NCI-H446 (cell line): ENCODE measurements at regions not wholly inside any gene's neighbourhood (a gene's known extent, or its start where the extent isn't known, plus 50 kb on each side); places are given as distances from the start of the nearest gene placed in this dataset.
"Not testable (repeated sequence)": the region's sequence is repeated elsewhere in the genome, so short reads cannot be mapped to it uniquely, and the experiment has no call there.

Experiments
- DNase-seq, 2 experiments: peaks; one replicate each; lab custom pipeline; 2025; lab: John Stamatoyannopoulos, UW

GRCh38 chr10:59043358-59043757 is 133.1 kb upstream of the PHYHIPL start:
- not testable (repeated sequence) for DNase-seq

GRCh38 chr10:59047180-59047579 is 129.3 kb upstream of the PHYHIPL start:
- peak in 1 of 2 experiments; percentile 0 for DNase-seq

DNA sequence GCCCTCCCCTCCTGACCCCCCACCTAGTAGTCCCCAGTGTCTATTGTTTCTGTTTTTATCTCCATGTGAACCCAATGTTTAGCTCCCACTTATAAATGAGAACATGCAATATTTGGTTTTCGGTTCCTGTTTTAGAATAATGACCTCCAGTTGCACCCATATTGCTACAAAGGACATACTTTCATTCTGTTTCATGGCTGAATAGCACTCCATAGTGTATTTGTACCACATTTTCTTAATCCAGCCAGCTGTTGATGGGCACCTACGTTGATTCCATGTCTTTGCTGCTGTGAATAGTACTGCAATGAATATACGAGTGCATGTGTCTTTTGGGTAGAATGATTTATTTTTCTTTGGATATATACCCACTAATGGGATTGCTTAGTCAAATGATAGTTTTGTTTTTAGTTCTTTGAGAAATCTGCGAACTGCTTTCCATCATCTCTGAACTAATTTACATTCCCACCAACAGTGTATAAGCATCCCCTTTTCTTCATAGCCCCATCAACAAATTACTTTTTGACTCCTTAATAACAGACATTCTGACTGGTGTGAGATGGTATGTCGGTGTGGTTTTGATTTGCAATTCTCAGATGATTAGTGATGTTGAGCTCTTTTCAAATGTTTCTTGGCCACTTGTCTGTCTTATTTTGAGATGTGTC is 128.4 kb upstream of the PHYHIPL start:
- DNase-seq, result no peak

- not testable (repeated sequence) for DNase-seq
Measured at GRCh38 chr10:59053502-59053901, 122.9 kb upstream of the PHYHIPL start.

DNA sequence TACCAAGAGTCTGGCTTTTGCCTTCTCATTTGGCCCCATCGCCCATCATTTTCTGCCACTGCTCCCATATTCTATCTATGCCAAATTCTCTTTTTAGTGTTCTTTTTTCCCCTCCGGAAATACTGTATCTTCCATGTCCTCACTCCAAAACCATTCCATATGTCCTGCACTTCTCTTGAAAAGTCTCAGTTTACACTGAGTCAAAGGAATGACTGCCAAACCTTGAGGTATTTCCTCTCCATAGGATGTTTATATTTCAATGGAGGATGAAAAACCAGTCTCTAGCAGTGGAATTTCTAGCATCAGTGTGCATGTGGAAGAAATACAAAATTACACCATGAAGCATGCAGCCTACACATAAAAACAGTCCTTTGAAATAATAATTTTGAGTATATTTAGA is 121.4 kb upstream of the PHYHIPL start:
- no peak for DNase-seq

- peak; percentile 11 to 61 for DNase-seq
Measured at GRCh38 chr10:59057345-59057744, 119.1 kb upstream of the PHYHIPL start.

- no peak for DNase-seq
Measured at GRCh38 chr10:59060852-59061251, 115.6 kb upstream of the PHYHIPL start.

DNA sequence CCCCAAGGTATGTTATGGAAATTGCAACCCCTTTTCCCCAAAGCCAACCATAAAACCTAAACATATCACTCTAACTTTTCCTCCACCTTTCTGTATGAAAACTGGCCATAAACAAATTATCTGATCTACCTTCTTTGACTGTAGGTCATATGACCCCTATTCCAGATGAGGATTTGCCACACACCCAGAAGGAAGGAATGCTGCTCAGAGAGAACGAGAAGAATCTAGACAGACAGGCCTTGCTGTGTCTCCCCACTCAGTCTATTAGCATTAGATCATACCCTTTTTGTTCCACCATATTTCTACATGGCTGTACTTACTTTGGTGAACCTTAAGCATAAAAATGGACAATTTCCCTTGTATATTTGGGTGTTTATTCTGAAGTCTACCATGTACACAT is 113.0 kb upstream of the PHYHIPL start:
- DNase-seq, result no peak

GRCh38 chr10:59064080-59064692 is 112.3 kb upstream of the PHYHIPL start:
- no peak for DNase-seq

DNA sequence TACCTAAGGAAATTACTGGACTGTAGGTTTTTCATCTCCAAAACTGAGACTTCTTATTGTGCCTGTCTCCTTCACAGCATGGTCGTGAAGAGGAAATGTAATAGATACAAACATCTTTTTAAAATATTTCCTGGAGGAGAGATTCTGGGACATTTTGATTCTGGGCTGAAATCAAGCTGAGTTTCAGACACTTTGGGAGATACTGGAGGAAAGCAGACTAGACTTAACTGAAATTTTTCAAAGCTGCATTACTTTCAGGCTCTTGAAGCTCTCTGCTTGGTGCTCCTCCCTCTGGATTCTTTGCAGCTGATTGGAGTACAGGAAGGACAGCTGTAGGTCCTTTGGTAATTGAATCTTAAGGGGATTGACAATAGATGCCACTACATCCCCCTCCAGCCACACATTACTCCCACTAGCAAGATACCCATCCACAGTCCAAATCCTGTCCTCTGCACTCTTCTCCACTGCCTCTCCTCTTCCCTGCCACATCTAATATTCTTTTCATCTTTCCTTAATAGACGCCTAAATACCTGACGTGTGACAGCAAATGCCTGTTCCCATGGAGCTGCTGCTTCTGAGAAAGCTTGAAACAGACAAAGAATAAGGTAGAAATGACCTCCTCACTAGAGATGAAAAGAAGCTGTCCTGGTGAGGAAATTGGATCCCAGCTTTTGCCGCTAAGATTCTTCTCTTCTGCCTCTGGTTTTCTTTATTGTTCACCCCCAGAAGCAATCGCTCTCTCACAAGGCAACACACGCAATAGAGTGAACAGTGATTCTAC is 111.5 kb upstream of the PHYHIPL start:
- no peak for DNase-seq

GRCh38 chr10:59068581-59069191 is 107.8 kb upstream of the PHYHIPL start:
- DNase-seq, result no peak

DNA sequence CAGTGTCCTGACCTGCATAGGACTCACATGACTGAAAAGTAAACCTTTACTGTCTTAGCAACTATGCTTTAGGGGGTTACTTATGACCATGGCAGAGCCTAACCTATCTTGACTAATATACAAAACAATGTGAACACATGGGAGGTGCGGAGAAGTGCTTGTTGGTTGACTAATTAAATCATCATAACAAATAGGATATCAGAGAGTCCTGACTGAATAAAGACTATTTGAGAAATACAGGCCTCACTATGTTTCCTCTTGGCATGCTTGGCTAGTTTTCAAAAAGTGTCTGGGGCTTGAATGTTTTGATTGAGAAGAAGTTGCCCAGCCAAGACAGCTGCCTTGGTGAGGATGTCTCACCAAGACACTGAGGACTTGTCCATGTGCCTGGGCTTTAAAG is 104.4 kb upstream of the PHYHIPL start:
- DNase-seq, result no peak

- no peak for DNase-seq
Measured at GRCh38 chr10:59073456-59074053, 102.9 kb upstream of the PHYHIPL start.

DNA sequence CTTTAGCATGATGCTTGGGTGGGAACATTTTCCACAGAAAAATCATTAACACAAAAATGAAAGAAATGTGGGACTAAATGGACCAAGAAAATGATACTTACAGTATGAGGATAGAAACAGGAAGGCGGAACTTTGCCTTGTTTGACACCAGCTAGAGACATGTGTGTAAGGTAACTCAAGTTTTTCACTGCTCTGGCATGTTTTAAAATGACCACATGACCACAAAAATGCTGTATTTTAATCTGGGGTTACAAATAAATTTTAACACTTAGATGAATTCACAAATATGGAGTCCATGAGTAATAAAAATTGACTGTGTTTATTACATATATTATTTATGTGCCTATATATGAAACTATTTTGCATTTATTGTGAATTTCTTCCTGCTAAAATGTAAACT is 100.9 kb upstream of the PHYHIPL start:
- DNase-seq, result no peak

DNA sequence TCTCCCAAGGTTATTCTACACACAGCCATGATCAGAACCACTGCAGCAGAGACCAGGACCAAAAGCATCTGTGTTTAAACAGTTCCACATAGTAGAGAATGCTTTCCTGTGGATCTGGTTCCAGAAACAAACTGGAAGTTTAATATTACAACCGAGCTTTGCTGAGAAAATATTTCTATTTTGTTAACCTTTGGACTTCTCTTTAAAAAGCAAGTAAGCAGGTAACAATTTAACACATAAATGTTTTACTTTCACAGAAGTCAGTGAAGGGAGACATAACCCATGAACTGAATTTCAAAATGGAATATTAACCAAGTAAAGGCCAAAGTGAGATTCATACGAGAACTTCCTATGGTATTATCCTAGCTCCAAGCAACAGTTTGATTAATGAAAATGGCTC is 98.6 kb upstream of the PHYHIPL start:
- no peak for DNase-seq

- no peak for DNase-seq
Measured at GRCh38 chr10:59078978-59079377, 97.5 kb upstream of the PHYHIPL start.

GRCh38 chr10:59079386-59080226 is 96.8 kb upstream of the PHYHIPL start:
- peak in 1 of 2 experiments; percentile 27 for DNase-seq

DNA sequence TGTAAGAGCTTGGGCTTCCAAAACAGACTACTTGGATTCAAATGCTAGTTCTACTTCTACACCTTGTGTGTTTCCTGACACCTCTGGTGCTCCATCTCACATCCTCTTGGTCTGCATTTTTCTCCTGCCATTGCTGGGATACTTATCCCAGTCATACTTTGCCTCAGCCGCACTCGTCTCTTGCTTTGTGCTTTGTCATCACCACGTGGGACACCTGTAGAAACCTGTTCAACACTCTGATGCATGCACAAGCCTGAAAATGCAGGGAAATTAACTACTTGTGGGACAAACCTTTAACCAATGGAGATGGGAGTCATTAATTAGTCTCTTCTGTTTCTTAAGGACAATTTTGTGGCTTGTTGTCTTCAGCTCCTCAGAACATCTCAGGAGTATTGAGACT is 94.2 kb upstream of the PHYHIPL start:
- no peak for DNase-seq

GRCh38 chr10:59085054-59085453 is 91.4 kb upstream of the PHYHIPL start:
- DNase-seq, result peak in 1 of 2 experiments; percentile 5

GRCh38 chr10:59085711-59086502 is 90.5 kb upstream of the PHYHIPL start:
- no peak for DNase-seq

GRCh38 chr10:59087486-59087885 is 89.0 kb upstream of the PHYHIPL start:
- no peak for DNase-seq
